Panc1 (cell line): ENCODE measurements at regions not wholly inside any gene's neighbourhood (a gene's known extent, or its start where the extent isn't known, plus 50 kb on each side); places are given as distances from the start of the nearest gene placed in this dataset.

ENCODE experiments used
- ATAC-seq: fragments of 200-7000 bp; cut with Tn5 transposase; 2 replicates; pipeline ENCODE4 v1.9.1; 2020; ENCODE audit warnings: mild to moderate bottlenecking, moderate library complexity
- BruUV-seq: library from RNA; stranded (reverse); fragments of 400-500 nt; replicated peaks from 2 replicates; lab custom pipeline; 2021; lab: Mats Ljungman, UMichigan
- CTCF ChIA-PET: fragments of 300-600 bp; sonication (Branson Sonifier 250); formaldehyde crosslinking; loops from one replicate; lab custom pipeline; 2022; ENCODE audit warnings: antibody characterized with exemption; lab: Charles Lee
- POLR2A ChIA-PET: fragments of 300-600 bp; sonication (Branson Sonifier 250); formaldehyde crosslinking; loops from one replicate; lab custom pipeline; 2022; ENCODE audit warnings: antibody characterized with exemption; lab: Charles Lee
- DNase-seq: peaks from one replicate; pipeline ENCODE4 v3.0.0-alpha.2; 2010; ENCODE audit warnings: low read depth, low spot score
- H3K27ac ChIP-seq: 2 replicates; pipeline ENCODE4 v1.5.1; 2011; ENCODE audit warnings: mild to moderate bottlenecking, low read length, inconsistent platforms
- H3K27me3 ChIP-seq: fragments of 200-500 bp; sonication (Bioruptor generic); 2 replicates; pipeline ENCODE4 v1.6.0; 2014; ENCODE audit warnings: low read length, inconsistent platforms; ENCODE audit not compliant: control insufficient read depth, insufficient read depth
- H3K36me3 ChIP-seq: fragments of 200-500 bp; sonication (Bioruptor generic); 2 replicates; pipeline ENCODE4 v1.5.1; 2014; ENCODE audit warnings: inconsistent platforms, mild to moderate bottlenecking, low read length, moderate library complexity; ENCODE audit not compliant: control insufficient read depth, insufficient read depth
- H3K4me1 ChIP-seq: 2 replicates; pipeline ENCODE4 v1.5.1; 2011; ENCODE audit warnings: inconsistent platforms, mild to moderate bottlenecking, low read length, moderate library complexity; ENCODE audit not compliant: control insufficient read depth, insufficient read depth
- H3K4me3 ChIP-seq, 2 experiments: 2 replicates each; pipeline ENCODE4 v1.5.1; 2011 to 2012; ENCODE audit warnings: low read depth in 2 of 2, low read length in 2 of 2, mild to moderate bottlenecking in 2 of 2, inconsistent platforms in 1 of 2, moderate library complexity in 1 of 2
- H3K9me3 ChIP-seq: fragments of 200-500 bp; sonication (Bioruptor generic); 2 replicates; pipeline ENCODE4 v1.5.1; 2014; ENCODE audit warnings: low read depth, mild to moderate bottlenecking, inconsistent platforms, low read length, moderate library complexity; ENCODE audit not compliant: control insufficient read depth, insufficient read depth
- CTCF ChIP-seq: fragments of 450-650 bp; IDR thresholded peaks from 2 replicates; pipeline ENCODE4 v1.5.1; 2017; ENCODE audit warnings: mild to moderate bottlenecking
- POLR2AphosphoS5 ChIP-seq: IDR thresholded peaks from 2 replicates; pipeline ENCODE4 v1.6.1; 2012; ENCODE audit warnings: mild to moderate bottlenecking, low read depth, low read length, moderate library complexity
- REST ChIP-seq, 2 experiments: IDR thresholded peaks; 2 replicates each; pipeline ENCODE4 v1.6.1; 2011 to 2012; ENCODE audit warnings: low read depth in 2 of 2, control low read depth in 1 of 2, low read length in 1 of 2, mild to moderate bottlenecking in 1 of 2, moderate library complexity in 1 of 2; ENCODE audit not compliant: insufficient read depth in 1 of 2
- SIN3A ChIP-seq: IDR thresholded peaks from 2 replicates; pipeline ENCODE4 v1.6.1; 2012; ENCODE audit warnings: low read depth, mild to moderate bottlenecking, low read length, moderate library complexity, borderline replicate concordance; ENCODE audit not compliant: insufficient read depth
- TCF7L2 ChIP-seq: IDR thresholded peaks from 2 replicates; pipeline ENCODE4 v1.6.1; 2011; ENCODE audit warnings: mild to moderate bottlenecking, low read depth, low read length, inconsistent platforms
- in situ Hi-C: cut with HindIII; loops from 2 replicates; pipeline ENCODE4 v1.10.0; 2016; ENCODE audit warnings: low sequenced_read_pairs, low pct_unique_long_range_greater_than_20kb
- intact Hi-C: fragments of 100-400 bp; cut with micrococcal nuclease; formaldehyde crosslinking; loops from one replicate; pipeline ENCODE4 v1.10.0; 2022; ENCODE audit not compliant: unreplicated experiment

- H3K27ac ChIP-seq = no peak overlapping the region
- no peaks in the 10 kb centered on the region for H3K4me1 ChIP-seq
- TF ChIP-seq TCF7L2 = no peak
- no peak for TF ChIP-seq CTCF
- TF ChIP-seq SIN3A = no peak
- TF ChIP-seq POLR2AphosphoS5 = no peak
- TF ChIP-seq REST (IDR thresholded peaks at IDR 0.05; ENCODE audit: insufficient read depth in 1 of 2, low read depth in 2 of 2, low read length in 1 of 2) = no peak
- no peaks in the 10 kb centered on the region for H3K9me3 ChIP-seq
- intact Hi-C loops = no loop called here
- H3K27me3 ChIP-seq = no peaks in the 10 kb centered on the region
- ChIA-PET POLR2A (no interaction called here), CTCF (no interaction called here)
- in situ Hi-C loops = no loop called here
- no peaks in the 10 kb centered on the region for H3K36me3 ChIP-seq
- DNase-seq = no peak
- ATAC-seq = no peak
- no peak overlapping the region for H3K4me3 ChIP-seq
- BruUV-seq = no TSS peak
These were observed 145.4 kb upstream of the KITLG start for GRCh38 chr12:88725592-88726143.

- Histone ChIP-seq H3K9me3 (no peaks in the 10 kb centered on the region), H3K4me1 (no peaks in the 10 kb centered on the region), H3K27me3 (no peaks in the 10 kb centered on the region), H3K36me3 (no peaks in the 10 kb centered on the region), H3K4me3 (no peak overlapping the region), H3K27ac (no peak overlapping the region)
- no TSS peak for BruUV-seq
- intact Hi-C loops = no loop called here
- CTCF ChIA-PET = no interaction called here
- DNase-seq (no peak), ATAC-seq (no peak)
- no peak for TF ChIP-seq CTCF
- no peak for TF ChIP-seq REST (IDR thresholded peaks at IDR 0.05; ENCODE audit: insufficient read depth in 1 of 2, low read depth in 2 of 2, low read length in 1 of 2)
- POLR2A ChIA-PET = no interaction called here
- in situ Hi-C loops = no loop called here
These were observed 142.9 kb upstream of the KITLG start for GRCh38 chr12:88723219-88723618.
